ENCODE measurements at regions not wholly inside any gene's neighbourhood (a gene's known extent, or its start where the extent isn't known, plus 50 kb on each side); places are given as distances from the start of the nearest gene placed in this dataset.

- no peak for TF ChIP-seq SPI1 (IDR thresholded peaks at IDR 0.05; ENCODE audit: borderline replicate concordance, low read depth)
- TF ChIP-seq POLR2AphosphoS5 (IDR thresholded peaks at IDR 0.05; ENCODE audit: low read depth), result no peak
- TF ChIP-seq, protein P1, sequence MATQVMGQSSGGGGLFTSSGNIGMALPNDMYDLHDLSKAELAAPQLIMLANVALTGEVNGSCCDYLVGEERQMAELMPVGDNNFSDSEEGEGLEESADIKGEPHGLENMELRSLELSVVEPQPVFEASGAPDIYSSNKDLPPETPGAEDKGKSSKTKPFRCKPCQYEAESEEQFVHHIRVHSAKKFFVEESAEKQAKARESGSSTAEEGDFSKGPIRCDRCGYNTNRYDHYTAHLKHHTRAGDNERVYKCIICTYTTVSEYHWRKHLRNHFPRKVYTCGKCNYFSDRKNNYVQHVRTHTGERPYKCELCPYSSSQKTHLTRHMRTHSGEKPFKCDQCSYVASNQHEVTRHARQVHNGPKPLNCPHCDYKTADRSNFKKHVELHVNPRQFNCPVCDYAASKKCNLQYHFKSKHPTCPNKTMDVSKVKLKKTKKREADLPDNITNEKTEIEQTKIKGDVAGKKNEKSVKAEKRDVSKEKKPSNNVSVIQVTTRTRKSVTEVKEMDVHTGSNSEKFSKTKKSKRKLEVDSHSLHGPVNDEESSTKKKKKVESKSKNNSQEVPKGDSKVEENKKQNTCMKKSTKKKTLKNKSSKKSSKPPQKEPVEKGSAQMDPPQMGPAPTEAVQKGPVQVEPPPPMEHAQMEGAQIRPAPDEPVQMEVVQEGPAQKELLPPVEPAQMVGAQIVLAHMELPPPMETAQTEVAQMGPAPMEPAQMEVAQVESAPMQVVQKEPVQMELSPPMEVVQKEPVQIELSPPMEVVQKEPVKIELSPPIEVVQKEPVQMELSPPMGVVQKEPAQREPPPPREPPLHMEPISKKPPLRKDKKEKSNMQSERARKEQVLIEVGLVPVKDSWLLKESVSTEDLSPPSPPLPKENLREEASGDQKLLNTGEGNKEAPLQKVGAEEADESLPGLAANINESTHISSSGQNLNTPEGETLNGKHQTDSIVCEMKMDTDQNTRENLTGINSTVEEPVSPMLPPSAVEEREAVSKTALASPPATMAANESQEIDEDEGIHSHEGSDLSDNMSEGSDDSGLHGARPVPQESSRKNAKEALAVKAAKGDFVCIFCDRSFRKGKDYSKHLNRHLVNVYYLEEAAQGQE (IDR thresholded peaks at IDR 0.05; ENCODE audit: insufficient replicate concordance, low read depth), result no peak
- TF ChIP-seq GABPA (IDR thresholded peaks at IDR 0.05; ENCODE audit: low read depth), result no peak
- TF ChIP-seq CTCF (IDR thresholded peaks at IDR 0.05; ENCODE audit: insufficient read depth, low read length), result no peak
- H3K27ac ChIP-seq (replicated peaks), result no peak overlapping the region
- DNase-seq (ENCODE audit: low read depth in 1 of 2, low spot score in 1 of 2), result no peak
- H3K27me3 ChIP-seq (ENCODE audit: insufficient read depth, poor library complexity, severe bottlenecking), result no peaks in the 10 kb centered on the region
- no peak overlapping the region for H3K4me3 ChIP-seq (replicated peaks; ENCODE audit: insufficient read depth, low read length)
Observed at GRCh38 chr10:33616956-33617355, 282.5 kb upstream of the NRP1 start.

DNA sequence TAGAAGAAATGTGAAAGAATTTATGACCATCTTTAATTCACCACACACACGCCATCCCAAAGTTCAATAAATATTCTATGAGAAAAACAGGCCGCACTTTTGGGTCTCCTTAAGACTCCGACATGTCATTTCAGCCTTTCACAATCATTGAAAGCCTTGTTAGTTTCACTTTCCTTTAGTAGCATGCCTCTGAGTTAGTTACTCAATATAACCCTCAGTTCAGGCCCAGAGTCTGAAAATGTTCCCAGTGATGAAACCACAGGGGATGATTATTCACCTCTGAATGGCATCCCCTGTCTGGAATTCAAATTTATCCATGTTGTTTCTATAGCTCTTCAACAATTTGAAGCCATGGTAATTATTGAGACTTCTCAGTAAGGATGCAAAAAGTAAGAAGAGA is 278.1 kb upstream of the NRP1 start:
- peak in 1 of 2 experiments; percentile 39 for DNase-seq (ENCODE audit: low read depth in 1 of 2, low spot score in 1 of 2)
- no peak overlapping the region for H3K4me3 ChIP-seq (replicated peaks; ENCODE audit: insufficient read depth, low read length)

GRCh38 chr10:33612116-33612515 is 277.6 kb upstream of the NRP1 start:
- Histone ChIP-seq H3K4me3 (replicated peaks; ENCODE audit: insufficient read depth, low read length) (no peak overlapping the region), H3K27ac (replicated peaks) (no peak overlapping the region), H3K27me3 (ENCODE audit: insufficient read depth, poor library complexity, severe bottlenecking) (no peaks in the 10 kb centered on the region)
- DNase-seq (ENCODE audit: low read depth in 1 of 2, low spot score in 1 of 2), result no peak
- TF ChIP-seq CTCF (IDR thresholded peaks at IDR 0.05; ENCODE audit: insufficient read depth, low read length) (no peak), SPI1 (IDR thresholded peaks at IDR 0.05; ENCODE audit: borderline replicate concordance, low read depth) (no peak), POLR2AphosphoS5 (IDR thresholded peaks at IDR 0.05; ENCODE audit: low read depth) (no peak), GABPA (IDR thresholded peaks at IDR 0.05; ENCODE audit: low read depth) (no peak)
- TF ChIP-seq, protein P1 (IDR thresholded peaks at IDR 0.05; ENCODE audit: insufficient replicate concordance, low read depth), result no peak

More for the DNA sequence above, 278.1 kb upstream of the NRP1 start:
- TF ChIP-seq, protein P1 (IDR thresholded peaks at IDR 0.05; ENCODE audit: insufficient replicate concordance, low read depth), result no peak
- TF ChIP-seq CTCF (IDR thresholded peaks at IDR 0.05; ENCODE audit: insufficient read depth, low read length) (no peak), POLR2AphosphoS5 (IDR thresholded peaks at IDR 0.05; ENCODE audit: low read depth) (no peak), SPI1 (IDR thresholded peaks at IDR 0.05; ENCODE audit: borderline replicate concordance, low read depth) (no peak), GABPA (IDR thresholded peaks at IDR 0.05; ENCODE audit: low read depth) (no peak)
- Histone ChIP-seq H3K27me3 (ENCODE audit: insufficient read depth, poor library complexity, severe bottlenecking) (no peaks in the 10 kb centered on the region), H3K27ac (replicated peaks) (no peak overlapping the region)

Measured in HL-60 (cell line).